ENCODE measurements at regions not wholly inside any gene's neighbourhood (a gene's known extent, or its start where the extent isn't known, plus 50 kb on each side); places are given as distances from the start of the nearest gene placed in this dataset.

GRCh38 chr21:35428001-35428320 is 378.9 kb upstream of the RUNX1 start:
- TF ChIP-seq CTCF (IDR thresholded peaks at IDR 0.05; ENCODE audit: low read depth, low read length, poor library complexity, severe bottlenecking) (no peak), EZH2phosphoT487 (IDR thresholded peaks at IDR 0.05; ENCODE audit: borderline replicate concordance, low read length) (no peak)

Data from DOHH2 (cell line).